OCI-LY7 (cell line): ENCODE measurements at regions not wholly inside any gene's neighbourhood (a gene's known extent, or its start where the extent isn't known, plus 50 kb on each side); places are given as distances from the start of the nearest gene placed in this dataset.

Experiments used
- CTCF ChIP-seq: fragments of 200-600 bp; sonication (generic); conservative IDR thresholded peaks from 2 replicates; pipeline ENCODE4 v1.5.1; 2014; ENCODE audit warnings: mild to moderate bottlenecking, antibody characterized with exemption, low read length, moderate library complexity, mixed read lengths
- EZH2phosphoT487 ChIP-seq: fragments of 200-600 bp; sonication (generic); IDR thresholded peaks from 2 replicates; pipeline ENCODE4 v1.6.1; 2018; ENCODE audit warnings: low read depth, borderline replicate concordance, mild to moderate bottlenecking, mixed run types, antibody characterized with exemption, low read length, moderate library complexity, mixed read lengths

DNA sequence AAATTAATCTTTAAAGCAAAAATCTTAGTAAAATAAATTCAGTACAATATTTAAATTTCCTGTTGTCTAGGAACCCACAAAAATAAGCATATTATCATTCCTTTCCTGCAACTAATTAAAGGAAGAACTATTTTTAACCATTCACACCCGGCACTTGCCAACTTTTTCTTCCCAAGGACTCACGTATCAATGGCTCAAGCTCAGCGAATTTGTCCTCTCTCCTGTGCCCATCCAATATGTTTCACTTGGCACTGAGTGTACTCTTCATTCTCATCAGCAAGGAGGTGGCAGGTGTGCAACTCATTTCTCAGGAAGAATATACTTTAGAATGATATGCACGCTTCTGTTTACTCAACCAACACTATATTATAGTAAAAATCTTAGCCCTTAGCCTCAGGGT, 419.4 kb downstream of the C6orf118 start:
- TF ChIP-seq CTCF: no peak
- TF ChIP-seq EZH2phosphoT487: no peak
